B cell (primary cell): ENCODE measurements at regions not wholly inside any gene's neighbourhood (a gene's known extent, or its start where the extent isn't known, plus 50 kb on each side); places are given as distances from the start of the nearest gene placed in this dataset.
"Not testable (repeated sequence)": the region's sequence is repeated elsewhere in the genome, so short reads cannot be mapped to it uniquely, and the experiment has no call there.

Experiments used
- ATAC-seq: fragments of 200-7000 bp; cut with Tn5 transposase; one replicate; pipeline ENCODE4 v1.10.0; 2021; ENCODE audit warnings: low read depth, mild to moderate bottlenecking, moderate number of reproducible peaks, moderate library complexity
- CTCF ChIA-PET: fragments of 350-600 bp; sonication (Branson Sonifier 250); formaldehyde crosslinking; loops from one replicate; lab custom pipeline; 2021; ENCODE audit warnings: antibody characterized with exemption, inconsistent platforms; lab: Charles Lee
- POLR2A ChIA-PET: fragments of 350-600 bp; sonication (Branson Sonifier 250); formaldehyde crosslinking; loops from one replicate; lab custom pipeline; 2021; ENCODE audit warnings: antibody characterized with exemption; lab: Charles Lee
- DNase-seq: peaks from one replicate; pipeline ENCODE4 v3.0.0; 2013
- H2AFZ ChIP-seq: 2 replicates; pipeline ENCODE4 v1.6.1; 2012; ENCODE audit warnings: mild to moderate bottlenecking, low read depth, low read length; ENCODE audit not compliant: insufficient read depth, poor library complexity, severe bottlenecking
- H3K27ac ChIP-seq, 2 donors: 1 replicate in 1 of 2; 2 replicates in 1 of 2; pipeline ENCODE4 v1.5.1; 2012 to 2013; ENCODE audit warnings: low read length in 2 of 2, mild to moderate bottlenecking in 2 of 2, moderate library complexity in 1 of 2
- H3K27me3 ChIP-seq, 4 experiments: fragments of 200-600 bp in 1 of 4; sonication (generic) in 1 of 4; replicated peaks in 1 of 4; 1 replicate in 2 of 4; 2 replicates in 2 of 4; pipeline versions ENCODE4 v1.6.1 to v1.7.0; 2013 to 2016; ENCODE audit warnings: low read length in 3 of 4, mild to moderate bottlenecking in 2 of 4, mixed read lengths in 1 of 4, moderate library complexity in 1 of 4; ENCODE audit not compliant: insufficient read depth in 4 of 4, control insufficient read depth in 3 of 4; ENCODE audit errors: control extremely low read depth in 1 of 4
- H3K36me3 ChIP-seq, 2 experiments: replicated peaks in 1 of 2; 1 replicate in 1 of 2; 2 replicates in 1 of 2; pipeline versions ENCODE4 v1.6.1 to v1.7.1; 2013; ENCODE audit warnings: low read length in 1 of 2; ENCODE audit not compliant: insufficient read depth in 2 of 2, control insufficient read depth in 1 of 2; ENCODE audit errors: control extremely low read depth in 1 of 2, extremely low read depth in 1 of 2
- H3K4me1 ChIP-seq, 2 donors: fragments of 200-600 bp in 1 of 2; sonication (generic) in 1 of 2; 1 replicate in 1 of 2; 2 replicates in 1 of 2; pipeline versions ENCODE4 v1.5.1 to v1.6.1; 2013 to 2017; ENCODE audit warnings: low read length in 2 of 2; ENCODE audit not compliant: control insufficient read depth in 2 of 2, insufficient read depth in 2 of 2
- H3K4me2 ChIP-seq: replicated peaks from 2 replicates; pipeline ENCODE3; 2012; ENCODE audit warnings: mild to moderate bottlenecking, low read depth, low read length; ENCODE audit not compliant: poor library complexity, severe bottlenecking
- H3K4me3 ChIP-seq, 5 experiments: fragments of 200-600 bp in 1 of 5; sonication (generic) in 1 of 5; 1 replicate in 3 of 5; 2 replicates in 2 of 5; pipeline versions ENCODE4 v1.5.1 to v1.7.0; 2011 to 2016; ENCODE audit warnings: low read length in 4 of 5, mild to moderate bottlenecking in 4 of 5, low read depth in 2 of 5, control low read depth in 1 of 5, moderate library complexity in 1 of 5; ENCODE audit not compliant: insufficient read depth in 1 of 5; ENCODE audit errors: control extremely low read depth in 1 of 5, extremely low read depth in 1 of 5
- H3K79me2 ChIP-seq: fragments of 200-600 bp; sonication (generic); one replicate; pipeline ENCODE4 v1.6.0; 2016; ENCODE audit warnings: low read length; ENCODE audit not compliant: control insufficient read depth, insufficient read depth
- H3K9ac ChIP-seq: fragments of 200-600 bp; sonication (generic); 2 replicates; pipeline ENCODE4 v1.6.1; 2017; ENCODE audit warnings: mild to moderate bottlenecking, low read length, moderate library complexity
- H3K9me3 ChIP-seq, 3 donors: one replicate each; pipeline versions ENCODE4 v1.6.1 to v1.7.1; 2013; ENCODE audit warnings: low read length in 2 of 3; ENCODE audit not compliant: control insufficient read depth in 2 of 3, insufficient read depth in 1 of 3; ENCODE audit errors: control extremely low read depth in 1 of 3
- H4K20me1 ChIP-seq: 2 replicates; pipeline ENCODE4 v1.6.0; 2012; ENCODE audit warnings: mild to moderate bottlenecking, low read length; ENCODE audit not compliant: insufficient read depth, control insufficient read depth, poor library complexity, severe bottlenecking
- H3K27ac Mint-ChIP-seq: one replicate; pipeline ENCODE4 v1.8.0; 2021; ENCODE audit warnings: mixed read lengths
- H3K27me3 Mint-ChIP-seq: one replicate; pipeline ENCODE4 v1.8.0; 2021; ENCODE audit warnings: mixed read lengths
- H3K4me1 Mint-ChIP-seq: one replicate; pipeline ENCODE4 v1.8.0; 2021; ENCODE audit warnings: mixed read lengths
- H3K4me3 Mint-ChIP-seq: one replicate; pipeline ENCODE4 v1.8.0; 2021; ENCODE audit warnings: mixed read lengths
- H3K9me3 Mint-ChIP-seq: one replicate; pipeline ENCODE4 v1.8.0; 2022; ENCODE audit warnings: mixed read lengths; ENCODE audit not compliant: insufficient read depth
- CTCF ChIP-seq: fragments of 200-600 bp; IDR thresholded peaks from one replicate; pipeline ENCODE4 v1.8.0; 2022; ENCODE audit warnings: antibody characterized with exemption, mild to moderate bottlenecking
- EZH2 ChIP-seq: IDR thresholded peaks from 2 replicates; pipeline ENCODE4 v1.6.1; 2012; ENCODE audit warnings: borderline replicate concordance, low read depth, mild to moderate bottlenecking, moderate library complexity, low read length; ENCODE audit not compliant: insufficient read depth, poor library complexity, severe bottlenecking
- WGBS: methylation state at CpG from one replicate; pipeline ENCODE4 v1.1.5; 2013; ENCODE audit warnings: missing lambda C conversion rate; ENCODE audit not compliant: insufficient coverage; 5-methylcytosine and 5-hydroxymethylcytosine counted together
- intact Hi-C: fragments of 100-400 bp; cut with micrococcal nuclease; formaldehyde crosslinking; loops from one replicate; pipeline ENCODE4 v1.10.0; 2022

- H3K9me3 Mint-ChIP-seq, ATAC-seq, intact Hi-C loops, H3K27me3 Mint-ChIP-seq, H3K4me3 Mint-ChIP-seq, H4K20me1 ChIP-seq, H3K36me3 ChIP-seq, H3K4me1 Mint-ChIP-seq, DNase-seq, H3K4me1 ChIP-seq, H2AFZ ChIP-seq, H3K4me2 ChIP-seq, H3K27ac Mint-ChIP-seq, POLR2A ChIA-PET, H3K27ac ChIP-seq, H3K9ac ChIP-seq, CTCF ChIA-PET, H3K27me3 ChIP-seq, H3K4me3 ChIP-seq, H3K9me3 ChIP-seq, H3K79me2 ChIP-seq: not testable (repeated sequence)
- WGBS, result 71% methylated on average over 1 of the region's 2 CpGs
These were observed 109.0 kb upstream of the RANBP3L start for GRCh38 chr5:36410672-36411071.

DNA sequence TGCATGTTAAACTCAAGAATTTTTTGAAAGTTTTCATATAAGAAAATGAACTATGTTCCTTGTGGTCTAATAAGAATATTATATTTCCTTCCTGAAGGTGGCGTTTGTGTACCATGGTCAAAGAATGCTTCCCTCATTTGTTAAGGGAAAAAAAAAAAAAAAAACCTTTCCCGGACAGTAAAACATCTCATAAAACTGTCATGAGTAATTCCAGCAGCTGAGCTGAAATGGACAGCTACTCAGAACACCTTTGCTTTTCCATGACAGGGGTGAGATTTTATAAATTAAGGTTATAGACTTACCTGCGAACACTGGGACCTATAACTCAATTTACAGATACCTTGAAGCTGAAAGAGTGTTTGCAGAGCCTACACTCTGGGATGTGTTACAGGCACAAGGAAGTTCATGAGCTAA, 113.2 kb upstream of the RANBP3L start:
- Histone ChIP-seq H3K4me1 (no peaks in the 10 kb centered on the region), H2AFZ (no peak overlapping the region), H3K4me2 (no peak overlapping the region), H3K79me2 (no peaks in the 10 kb centered on the region), H3K9me3 (no peaks in the 10 kb centered on the region), H4K20me1 (no peaks in the 10 kb centered on the region), H3K36me3 (no peaks in the 10 kb centered on the region), H3K27me3 (no peaks in the 10 kb centered on the region), H3K4me3 (no peak overlapping the region), H3K9ac (no peak overlapping the region), H3K27ac (no peak overlapping the region)
- WGBS, result no CpG with 5 or more reads among the region's 3 CpGs
- Mint-ChIP-seq H3K4me1 (peaks cover 7% of the 10 kb centered on the region), H3K27me3 (peaks cover 4% of the 10 kb centered on the region), H3K27ac (no peak overlapping the region), H3K4me3 (no peak overlapping the region), H3K9me3 (no peaks in the 10 kb centered on the region)
- ChIA-PET CTCF (interaction anchor here (0.6 to 3.1 kb wide), 5 partner anchors 11 to 330 kb away, joined by 3 to 16 read pairs (median 5); no protein-coding TSS in a partner anchor), POLR2A (interaction anchor here (0.7 kb wide), 1 partner anchor 592 kb away, joined by 5 read pairs; no protein-coding TSS in a partner anchor)
- TF ChIP-seq CTCF (no peak), EZH2 (no peak)
- DNase-seq, result no peak
- intact Hi-C loops, result loop anchor here (2.0 kb wide), 2 partner anchors 92 to 278 kb away; no protein-coding TSS in a partner anchor
- no peak for ATAC-seq
